ENCODE measurements at regions not wholly inside any gene's neighbourhood (a gene's known extent, or its start where the extent isn't known, plus 50 kb on each side); places are given as distances from the start of the nearest gene placed in this dataset.

- no peak for TF ChIP-seq CTCF (IDR thresholded peaks at IDR 0.05; ENCODE audit: borderline replicate concordance, insufficient read depth, low read depth, low read length)
- no peak overlapping the region for H3K4me3 ChIP-seq (ENCODE audit: low read depth, low read length)
Observed at GRCh38 chr14:95408731-95409476, 89.2 kb upstream of the CLMN start.

DNA sequence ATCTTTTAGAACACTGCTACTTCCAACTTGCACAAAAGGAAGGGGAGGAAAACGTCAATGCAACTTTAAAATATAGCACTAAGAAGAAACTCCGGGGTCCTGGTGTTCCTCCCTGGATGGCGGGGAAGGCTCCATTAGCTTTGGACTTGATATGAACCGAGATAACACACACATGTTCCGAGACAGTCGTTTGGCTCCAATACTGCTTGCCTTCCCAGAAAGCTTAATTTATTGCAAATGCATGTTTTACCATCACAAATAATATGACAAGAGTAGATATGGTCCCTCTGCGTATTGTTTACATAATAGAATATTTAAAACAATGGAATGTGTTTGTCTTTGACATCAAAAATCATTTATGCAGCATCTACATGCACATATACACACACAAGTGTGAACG lies 87.6 kb upstream of the CLMN start:
- no peak for TF ChIP-seq CTCF (IDR thresholded peaks at IDR 0.05; ENCODE audit: borderline replicate concordance, insufficient read depth, low read depth, low read length)
- H3K4me3 ChIP-seq (ENCODE audit: low read depth, low read length): no peak overlapping the region

DNA sequence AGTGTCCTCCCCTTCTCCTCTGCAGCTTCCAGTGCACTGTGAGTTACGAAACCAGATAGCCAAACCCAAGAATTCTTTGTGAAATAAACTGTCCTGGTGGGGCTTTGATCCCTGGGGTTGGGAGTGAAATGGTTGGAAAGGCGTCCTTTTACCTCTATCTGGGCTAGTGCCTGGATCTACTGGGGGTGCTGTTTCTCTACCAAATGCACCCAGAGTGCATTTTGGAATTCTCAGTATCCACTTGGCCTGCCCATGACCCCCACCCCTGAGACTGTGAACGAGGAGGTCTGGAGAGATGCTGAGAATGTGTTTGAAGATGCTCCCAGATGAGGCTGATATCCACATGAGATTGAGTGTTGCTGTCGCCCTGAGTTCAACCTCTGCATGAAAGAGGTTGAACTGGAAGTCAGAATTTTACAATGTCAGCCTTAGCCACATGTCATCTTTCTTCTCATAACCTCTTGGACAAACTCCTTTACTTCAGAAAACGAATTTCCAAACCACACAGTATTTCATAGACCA lies 87.1 kb upstream of the CLMN start:
- no peak for TF ChIP-seq CTCF (IDR thresholded peaks at IDR 0.05; ENCODE audit: borderline replicate concordance, insufficient read depth, low read depth, low read length)
- H3K4me3 ChIP-seq (ENCODE audit: low read depth, low read length): no peak overlapping the region

DNA sequence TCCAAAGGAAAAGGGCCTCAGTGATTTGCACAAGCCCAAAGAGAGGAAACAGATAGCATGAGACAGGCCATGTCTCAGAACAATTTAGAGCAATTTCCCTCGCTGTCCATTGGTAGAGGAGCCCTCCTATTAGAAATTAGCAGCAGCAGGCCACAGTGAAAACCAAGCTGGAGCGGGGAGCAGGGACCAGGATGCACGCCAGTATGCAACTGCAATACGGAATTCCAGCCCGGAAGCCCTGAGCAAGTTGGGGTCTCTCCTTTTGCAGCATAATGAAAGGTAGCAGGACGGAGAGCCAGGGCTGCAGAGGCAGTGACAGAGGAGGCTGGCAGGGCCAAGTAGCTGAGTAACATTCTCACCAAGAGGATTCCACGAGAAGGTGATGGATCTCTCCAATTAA lies 84.9 kb upstream of the CLMN start:
- no peak for TF ChIP-seq CTCF (IDR thresholded peaks at IDR 0.05; ENCODE audit: borderline replicate concordance, insufficient read depth, low read depth, low read length)
- H3K4me3 ChIP-seq (ENCODE audit: low read depth, low read length): no peak overlapping the region

DNA sequence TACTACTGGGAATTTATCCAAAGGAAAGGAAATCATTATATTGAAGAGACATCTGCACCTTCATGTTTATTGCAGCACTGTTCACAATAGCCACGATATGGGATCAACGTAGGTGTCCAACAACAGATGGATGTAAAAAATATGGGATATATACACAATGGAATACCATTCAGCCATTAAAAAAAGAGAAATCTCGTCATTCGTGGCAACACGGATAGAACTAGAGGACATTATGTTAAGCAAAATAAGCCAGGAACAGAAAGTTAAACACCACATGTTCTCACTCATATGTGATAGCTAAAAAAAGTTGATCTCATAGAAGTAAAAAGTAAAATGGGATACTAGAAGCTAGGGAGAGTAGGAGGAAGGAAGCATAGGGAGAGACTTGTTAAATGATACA lies 82.9 kb upstream of the CLMN start:
- no peak for TF ChIP-seq CTCF (IDR thresholded peaks at IDR 0.05; ENCODE audit: borderline replicate concordance, insufficient read depth, low read depth, low read length)
- no peak overlapping the region for H3K4me3 ChIP-seq (ENCODE audit: low read depth, low read length)

- no peak for TF ChIP-seq CTCF (IDR thresholded peaks at IDR 0.05; ENCODE audit: borderline replicate concordance, insufficient read depth, low read depth, low read length)
Observed at GRCh38 chr14:95402176-95402575, 82.5 kb upstream of the CLMN start.

More at GRCh38 chr14:95402176-95402575, 82.5 kb upstream of the CLMN start:
- no peak overlapping the region for H3K4me3 ChIP-seq (ENCODE audit: low read depth, low read length)
